ENCODE measurements at regions not wholly inside any gene's neighbourhood (a gene's known extent, or its start where the extent isn't known, plus 50 kb on each side); places are given as distances from the start of the nearest gene placed in this dataset.

DNA sequence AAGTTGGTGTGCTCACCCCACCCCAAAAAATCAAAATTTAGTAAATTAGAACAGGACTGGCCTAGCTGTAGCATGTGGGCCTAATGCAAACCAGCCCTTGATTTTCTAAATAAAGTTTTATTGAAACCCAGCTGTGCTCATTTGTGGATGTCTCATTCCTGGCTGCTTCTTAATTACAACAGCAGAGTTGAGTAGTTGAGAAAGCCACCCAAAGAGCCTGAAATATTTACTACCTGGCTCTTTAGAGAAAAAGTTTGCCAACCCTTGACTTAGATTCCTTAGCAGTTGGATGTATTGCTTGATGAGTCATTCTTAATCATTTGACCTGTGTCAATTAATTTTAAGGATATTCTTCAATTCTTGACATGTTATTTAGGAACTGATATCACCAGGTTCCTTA, 168.3 kb upstream of the PUDP start:
- no peak for FAIRE-seq
- TF ChIP-seq POLR2AphosphoS5 (IDR thresholded peaks at IDR 0.05; ENCODE audit: low read depth, low read length): no peak
- TF ChIP-seq TAF1 (IDR thresholded peaks at IDR 0.05; ENCODE audit: borderline replicate concordance, low read depth, low read length): no peak
- TF ChIP-seq POLR2A (IDR thresholded peaks at IDR 0.05; ENCODE audit: low read depth, low read length): no peak
- no peak for DNase-seq (ENCODE audit: insufficient read length)

DNA sequence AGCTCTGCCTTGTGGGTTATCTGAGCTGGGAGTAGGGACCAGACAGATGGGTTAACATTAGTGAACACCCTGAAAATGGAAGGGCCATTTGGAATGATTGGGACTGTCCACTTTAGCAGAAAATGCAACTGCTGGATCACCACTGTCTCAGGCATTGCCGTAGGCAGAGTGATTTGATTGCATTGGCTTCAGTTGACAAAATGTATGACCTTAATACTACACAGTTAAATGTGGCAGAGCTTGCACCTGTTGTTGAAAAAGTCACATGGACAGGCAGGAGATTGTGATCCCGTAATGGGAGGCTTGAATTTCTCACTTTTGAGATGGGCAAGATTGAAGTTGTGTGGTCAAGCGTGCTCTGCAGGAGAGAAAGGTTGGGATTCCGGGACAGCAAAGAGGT, 166.5 kb upstream of the PUDP start:
- no peak for TF ChIP-seq TAF1 (IDR thresholded peaks at IDR 0.05; ENCODE audit: borderline replicate concordance, low read depth, low read length)
- no peak for TF ChIP-seq POLR2A (IDR thresholded peaks at IDR 0.05; ENCODE audit: low read depth, low read length)
- TF ChIP-seq POLR2AphosphoS5 (IDR thresholded peaks at IDR 0.05; ENCODE audit: low read depth, low read length): no peak
- no peak for FAIRE-seq

GRCh38 chrX:7307720-7308119, 159.8 kb upstream of the PUDP start:
- no peak for TF ChIP-seq TAF1 (IDR thresholded peaks at IDR 0.05; ENCODE audit: borderline replicate concordance, low read depth, low read length)
- no peak for TF ChIP-seq POLR2AphosphoS5 (IDR thresholded peaks at IDR 0.05; ENCODE audit: low read depth, low read length)
- no peak for TF ChIP-seq POLR2A (IDR thresholded peaks at IDR 0.05; ENCODE audit: low read depth, low read length)
- FAIRE-seq (no peak), DNase-seq (ENCODE audit: insufficient read length) (no peak)

More for the DNA sequence above, 166.5 kb upstream of the PUDP start:
- no peak for DNase-seq (ENCODE audit: insufficient read length)

- TF ChIP-seq TAF1 (IDR thresholded peaks at IDR 0.05; ENCODE audit: borderline replicate concordance, low read depth, low read length): no peak
- no peak for TF ChIP-seq POLR2AphosphoS5 (IDR thresholded peaks at IDR 0.05; ENCODE audit: low read depth, low read length)
- no peak for TF ChIP-seq POLR2A (IDR thresholded peaks at IDR 0.05; ENCODE audit: low read depth, low read length)
- FAIRE-seq (no peak), DNase-seq (ENCODE audit: insufficient read length) (no peak)
Observed at GRCh38 chrX:7294483-7294882, 146.5 kb upstream of the PUDP start.

GRCh38 chrX:7286168-7286837, 138.3 kb upstream of the PUDP start:
- no peak for DNase-seq (ENCODE audit: insufficient read length)
- no peak for FAIRE-seq
- TF ChIP-seq POLR2AphosphoS5 (IDR thresholded peaks at IDR 0.05; ENCODE audit: low read depth, low read length) (no peak), TAF1 (IDR thresholded peaks at IDR 0.05; ENCODE audit: borderline replicate concordance, low read depth, low read length) (no peak), POLR2A (IDR thresholded peaks at IDR 0.05; ENCODE audit: low read depth, low read length) (no peak)

- FAIRE-seq (no peak), DNase-seq (ENCODE audit: insufficient read length) (no peak)
Observed at GRCh38 chrX:7285765-7286164, 137.8 kb upstream of the PUDP start.

DNA sequence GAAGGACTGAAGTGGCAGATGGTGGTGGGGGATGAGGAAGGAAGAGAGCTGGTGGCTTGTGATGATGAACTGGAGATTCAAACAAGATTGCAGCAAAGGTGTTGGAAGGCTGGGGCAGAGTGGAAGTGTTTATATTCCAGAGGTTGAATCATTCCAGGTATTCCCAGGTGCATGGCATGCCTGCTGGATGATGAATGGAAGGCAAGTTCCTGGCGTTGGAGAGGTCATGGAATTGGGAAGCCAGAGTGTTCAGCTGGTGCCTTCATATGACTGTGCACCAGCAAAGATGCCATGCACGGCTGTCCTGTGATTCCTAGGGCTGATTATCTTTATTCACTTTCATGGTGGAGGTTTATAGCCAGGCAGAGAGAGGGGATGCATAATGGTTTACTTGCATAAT, 135.8 kb upstream of the PUDP start:
- no peak for TF ChIP-seq TAF1 (IDR thresholded peaks at IDR 0.05; ENCODE audit: borderline replicate concordance, low read depth, low read length)
- no peak for TF ChIP-seq POLR2A (IDR thresholded peaks at IDR 0.05; ENCODE audit: low read depth, low read length)
- TF ChIP-seq POLR2AphosphoS5 (IDR thresholded peaks at IDR 0.05; ENCODE audit: low read depth, low read length): no peak
- no peak for DNase-seq (ENCODE audit: insufficient read length)
- FAIRE-seq: no peak

More at GRCh38 chrX:7285765-7286164, 137.8 kb upstream of the PUDP start:
- TF ChIP-seq POLR2AphosphoS5 (IDR thresholded peaks at IDR 0.05; ENCODE audit: low read depth, low read length) (no peak), TAF1 (IDR thresholded peaks at IDR 0.05; ENCODE audit: borderline replicate concordance, low read depth, low read length) (no peak), POLR2A (IDR thresholded peaks at IDR 0.05; ENCODE audit: low read depth, low read length) (no peak)

DNA sequence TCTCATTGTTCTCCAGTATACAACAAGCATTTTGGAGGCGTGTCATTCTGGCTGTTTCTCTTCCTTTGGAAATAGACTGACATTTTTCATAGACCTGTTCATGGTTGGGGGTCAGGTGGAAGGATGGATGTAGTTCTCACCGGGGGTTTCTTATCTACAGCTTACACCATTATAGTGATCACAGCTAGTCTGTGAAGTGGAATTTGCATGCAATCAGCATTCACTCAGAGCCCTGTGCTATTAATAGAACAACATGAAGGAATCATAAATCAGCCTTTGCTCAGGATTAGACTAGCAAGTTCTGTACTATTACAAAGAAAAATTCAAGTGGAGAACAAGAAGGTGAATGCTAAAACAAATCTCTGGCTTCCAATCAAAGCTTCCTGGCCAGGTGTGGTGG, 132.6 kb upstream of the PUDP start:
- DNase-seq (ENCODE audit: insufficient read length) (no peak), FAIRE-seq (no peak)
- TF ChIP-seq POLR2A (IDR thresholded peaks at IDR 0.05; ENCODE audit: low read depth, low read length) (no peak), TAF1 (IDR thresholded peaks at IDR 0.05; ENCODE audit: borderline replicate concordance, low read depth, low read length) (no peak), POLR2AphosphoS5 (IDR thresholded peaks at IDR 0.05; ENCODE audit: low read depth, low read length) (no peak)

- no peak for DNase-seq (ENCODE audit: insufficient read length)
- TF ChIP-seq POLR2AphosphoS5 (IDR thresholded peaks at IDR 0.05; ENCODE audit: low read depth, low read length): no peak
- no peak for FAIRE-seq
Observed at GRCh38 chrX:7272346-7272745, 124.4 kb upstream of the PUDP start.

GRCh38 chrX:7270933-7271332, 123.0 kb upstream of the PUDP start:
- DNase-seq (ENCODE audit: insufficient read length): no peak
- no peak for FAIRE-seq
- TF ChIP-seq POLR2AphosphoS5 (IDR thresholded peaks at IDR 0.05; ENCODE audit: low read depth, low read length): no peak

DNA sequence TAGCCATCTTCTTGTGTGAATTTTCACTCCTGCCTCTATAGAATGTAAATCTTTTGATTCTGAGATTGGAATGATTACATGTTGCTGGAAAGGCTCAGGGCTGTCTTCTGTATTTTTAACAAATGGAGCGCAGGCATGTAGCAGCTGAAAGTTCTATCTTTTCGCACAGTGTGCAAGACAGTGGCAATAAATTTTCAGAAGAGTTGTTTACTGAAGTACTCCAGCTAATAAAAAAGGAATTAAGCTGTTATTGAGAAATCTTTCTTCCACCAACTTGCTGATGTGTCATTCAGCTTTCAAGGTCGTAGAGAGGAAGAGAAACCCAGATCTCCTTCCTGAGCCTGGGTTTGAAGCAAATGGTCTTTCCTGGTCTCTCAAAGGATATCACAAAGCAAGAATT, 122.0 kb upstream of the PUDP start:
- DNase-seq (ENCODE audit: insufficient read length): no peak
- no peak for FAIRE-seq
- TF ChIP-seq POLR2A (IDR thresholded peaks at IDR 0.05; ENCODE audit: low read depth, low read length) (no peak), TAF1 (IDR thresholded peaks at IDR 0.05; ENCODE audit: borderline replicate concordance, low read depth, low read length) (no peak), POLR2AphosphoS5 (IDR thresholded peaks at IDR 0.05; ENCODE audit: low read depth, low read length) (no peak)

- no peak for FAIRE-seq
- DNase-seq (ENCODE audit: insufficient read length): no peak
- TF ChIP-seq POLR2A (IDR thresholded peaks at IDR 0.05; ENCODE audit: low read depth, low read length): no peak
- no peak for TF ChIP-seq POLR2AphosphoS5 (IDR thresholded peaks at IDR 0.05; ENCODE audit: low read depth, low read length)
- TF ChIP-seq TAF1 (IDR thresholded peaks at IDR 0.05; ENCODE audit: borderline replicate concordance, low read depth, low read length): no peak
Observed at GRCh38 chrX:7269589-7269988, 121.6 kb upstream of the PUDP start.

DNA sequence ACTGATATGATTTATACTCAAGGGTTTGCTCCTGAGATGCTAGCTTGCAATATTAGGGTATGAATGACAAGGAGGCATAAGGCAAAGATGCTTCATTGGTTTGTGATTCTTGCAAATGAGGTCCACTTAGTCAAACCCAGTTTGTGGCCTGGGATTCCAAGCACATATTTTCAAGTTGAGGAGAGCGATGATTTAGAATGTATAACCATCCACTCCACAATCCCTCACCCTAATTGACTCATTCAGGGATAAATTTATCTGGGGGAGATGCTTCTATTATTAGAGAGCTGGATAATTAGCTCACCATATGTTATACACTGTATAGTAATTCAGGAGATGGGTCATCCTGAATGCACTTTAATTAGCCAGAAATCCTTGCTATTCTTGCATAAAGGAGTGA, 118.3 kb upstream of the PUDP start:
- DNase-seq (ENCODE audit: insufficient read length): no peak
- TF ChIP-seq POLR2AphosphoS5 (IDR thresholded peaks at IDR 0.05; ENCODE audit: low read depth, low read length) (no peak), TAF1 (IDR thresholded peaks at IDR 0.05; ENCODE audit: borderline replicate concordance, low read depth, low read length) (no peak), POLR2A (IDR thresholded peaks at IDR 0.05; ENCODE audit: low read depth, low read length) (no peak)

More for the DNA sequence above, 118.3 kb upstream of the PUDP start:
- peak; percentile 5 for FAIRE-seq

Measured in GM12892 (cell line).